ENCODE measurements at regions not wholly inside any gene's neighbourhood (a gene's known extent, or its start where the extent isn't known, plus 50 kb on each side); places are given as distances from the start of the nearest gene placed in this dataset.

GRCh38 chr10:117670116-117670904 lies 127.8 kb downstream of the EMX2 start:
- POLR2A ChIA-PET = no interaction called here
- no peak for TF ChIP-seq MAX (IDR thresholded peaks at IDR 0.05; ENCODE audit: low read depth)
- no peak for TF ChIP-seq REST (IDR thresholded peaks at IDR 0.05; ENCODE audit: low read depth, low read length)
- no peak for TF ChIP-seq NRF1 (IDR thresholded peaks at IDR 0.05; ENCODE audit: low read depth, low read length)

GRCh38 chr10:117673230-117674010 lies 130.9 kb downstream of the EMX2 start:
- no peak overlapping the region for H3K4me2 ChIP-seq
- H3K9me2 ChIP-seq = no peaks in the 10 kb centered on the region
- no peaks in the 10 kb centered on the region for H3K79me2 ChIP-seq (ENCODE audit: insufficient read depth)
- 15% methylated on average over 7 of the region's 8 CpGs for WGBS (ENCODE audit: low lambda C conversion rate)
- ChIA-PET POLR2A (no interaction called here), CTCF (interaction anchor here (0.6 to 1.6 kb wide), 2 partner anchors 18 to 36 kb away, joined by 3 read pairs; no protein-coding TSS in a partner anchor)
- H3K9ac ChIP-seq = no peak overlapping the region
- H3K4me3 ChIP-seq (ENCODE audit: low read depth in 2 of 2, low read length in 1 of 2) = no peak overlapping the region
- H3K4me1 ChIP-seq (ENCODE audit: control insufficient read depth in 1 of 2, insufficient read depth in 2 of 2, low read depth in 1 of 2, low read length in 1 of 2) = no peaks in the 10 kb centered on the region
- no peaks in the 10 kb centered on the region for H3K9me3 ChIP-seq
- no peaks in the 10 kb centered on the region for H3K36me3 ChIP-seq (replicated peaks in 1 of 2; ENCODE audit: control insufficient read depth in 1 of 2, insufficient read depth in 2 of 2, low read length in 1 of 2)
- no peaks in the 10 kb centered on the region for H4K20me1 ChIP-seq (ENCODE audit: insufficient read depth)
- H3F3A ChIP-seq (replicated peaks; ENCODE audit: insufficient read depth) = no peaks in the 10 kb centered on the region
- no peak for DNase-seq
- no peak overlapping the region for H3K27ac ChIP-seq (ENCODE audit: low read depth in 2 of 2, low read length in 1 of 2)
- no peak overlapping the region for H2AFZ ChIP-seq (ENCODE audit: low read depth)
- no peaks in the 10 kb centered on the region for H3K27me3 ChIP-seq (ENCODE audit: insufficient read depth)
- TF ChIP-seq EZH2phosphoT487 (IDR thresholded peaks at IDR 0.05; ENCODE audit: borderline replicate concordance, low read depth) (no peak), FOSL2 (IDR thresholded peaks at IDR 0.05; ENCODE audit: borderline replicate concordance, low read depth) (no peak), EP300 (IDR thresholded peaks at IDR 0.05; ENCODE audit: borderline replicate concordance in 1 of 2, low read depth in 1 of 2, low read length in 1 of 2) (no peak), SMC3 (IDR thresholded peaks at IDR 0.05; ENCODE audit: low read depth, low read length) (no peak), FOXM1 (IDR thresholded peaks at IDR 0.05; ENCODE audit: low read depth) (no peak), TAF1 (IDR thresholded peaks at IDR 0.05; ENCODE audit: borderline replicate concordance, low read depth, low read length) (no peak), SIN3A (IDR thresholded peaks at IDR 0.05; ENCODE audit: borderline replicate concordance, low read depth, low read length) (no peak), MAX (IDR thresholded peaks at IDR 0.05; ENCODE audit: low read depth) (no peak), USF1 (IDR thresholded peaks at IDR 0.05; ENCODE audit: borderline replicate concordance, low read depth) (no peak), REST (IDR thresholded peaks at IDR 0.05; ENCODE audit: low read depth, low read length) (no peak), TEAD4 (IDR thresholded peaks at IDR 0.05; ENCODE audit: borderline replicate concordance, insufficient read depth) (no peak), MEF2A (IDR thresholded peaks at IDR 0.05; ENCODE audit: borderline replicate concordance, low read depth) (no peak), MXI1 (IDR thresholded peaks at IDR 0.05; ENCODE audit: low read depth, low read length) (no peak), FOXJ3 (CRISPR knock-in tag; IDR thresholded peaks at IDR 0.05) (no peak)

More at GRCh38 chr10:117670116-117670904, 127.8 kb downstream of the EMX2 start:
- Histone ChIP-seq H3K27me3 (ENCODE audit: insufficient read depth) (no peaks in the 10 kb centered on the region), H3K4me3 (ENCODE audit: low read depth in 2 of 2, low read length in 1 of 2) (no peak overlapping the region), H3K9ac (no peak overlapping the region), H3K36me3 (replicated peaks in 1 of 2; ENCODE audit: control insufficient read depth in 1 of 2, insufficient read depth in 2 of 2, low read length in 1 of 2) (no peaks in the 10 kb centered on the region), H3K9me2 (no peaks in the 10 kb centered on the region), H4K20me1 (ENCODE audit: insufficient read depth) (no peaks in the 10 kb centered on the region), H3K9me3 (no peaks in the 10 kb centered on the region), H3K27ac (ENCODE audit: low read depth in 2 of 2, low read length in 1 of 2) (no peak overlapping the region), H3K4me2 (no peak overlapping the region), H2AFZ (ENCODE audit: low read depth) (no peak overlapping the region), H3K4me1 (ENCODE audit: control insufficient read depth in 1 of 2, insufficient read depth in 2 of 2, low read depth in 1 of 2, low read length in 1 of 2) (no peaks in the 10 kb centered on the region), H3F3A (replicated peaks; ENCODE audit: insufficient read depth) (no peaks in the 10 kb centered on the region), H3K79me2 (ENCODE audit: insufficient read depth) (no peaks in the 10 kb centered on the region)
- WGBS (ENCODE audit: low lambda C conversion rate) = 32% methylated on average over 7 of the region's 7 CpGs
- no peak for DNase-seq
- CTCF ChIA-PET = no interaction called here

All from SK-N-SH (cell line).